K562 (cell line): ENCODE measurements at regions not wholly inside any gene's neighbourhood (a gene's known extent, or its start where the extent isn't known, plus 50 kb on each side); places are given as distances from the start of the nearest gene placed in this dataset.

Experiments
- ATAC-seq: fragments of 200-7000 bp; cut with Tn5 transposase; 3 replicates; pipeline ENCODE4 v1.9.1; 2020; ENCODE audit warnings: moderate library complexity
- BruUV-seq: library from RNA; stranded (reverse); fragments of 400-500 nt; replicated peaks from 2 replicates; lab custom pipeline; 2021; lab: Mats Ljungman, UMichigan
- CTCF ChIA-PET: fragments of 300-600 bp; formaldehyde crosslinking; extraction: SDS; loops from one replicate; lab custom pipeline; 2021; ENCODE audit warnings: low intra/inter-chr PET ratio; lab: Yijun Ruan, JAX
- POLR2A ChIA-PET: fragments of 300-600, 350-650 bp; sonication (Branson Sonifier 250); formaldehyde crosslinking; extraction: SDS; loops from one replicate; lab custom pipeline; 2021; ENCODE audit warnings: antibody characterized with exemption, inconsistent platforms; lab: Yijun Ruan, JAX
- DNase-seq, 4 experiments: peaks; one replicate each; pipeline versions ENCODE4 v3.0.0 to v3.0.0-alpha.2; 2011 to 2018; ENCODE audit warnings: low spot score in 3 of 4, mixed read lengths in 3 of 4; ENCODE audit errors: extremely low read depth in 1 of 4
- FAIRE-seq: peaks from 2 replicates; lab custom pipeline; 2011; peaks lifted over from hg19 to GRCh38; lab: Jason Lieb, UNC
- H2AFZ ChIP-seq: 2 replicates; pipeline ENCODE4 v1.6.0; 2011; ENCODE audit warnings: low read depth, low read length, control low read depth, inconsistent platforms
- H3K27ac ChIP-seq: fragments of 200-600 bp; 3 replicates; pipeline ENCODE4 v1.8.0; 2011; ENCODE audit warnings: low read depth, mild to moderate bottlenecking, control low read depth, inconsistent platforms, low read length, moderate library complexity, mixed read lengths; ENCODE audit errors: extremely low read depth
- H3K27me3 ChIP-seq, 2 experiments: fragments of 300-600 bp in 1 of 2; 2 replicates in 1 of 2; 3 replicates in 1 of 2; pipeline versions ENCODE4 v1.6.0 to v1.8.0; 2011; ENCODE audit warnings: inconsistent platforms in 2 of 2, low read length in 2 of 2, mild to moderate bottlenecking in 1 of 2, mixed read lengths in 1 of 2, moderate library complexity in 1 of 2; ENCODE audit not compliant: control insufficient read depth in 2 of 2, insufficient read depth in 2 of 2
- H3K36me3 ChIP-seq: fragments of 300-600 bp; 3 replicates; pipeline ENCODE4 v1.8.0; 2011; ENCODE audit warnings: mild to moderate bottlenecking, low read length, inconsistent platforms; ENCODE audit not compliant: control insufficient read depth, insufficient read depth
- H3K4me1 ChIP-seq, 2 experiments: fragments of 200-600 bp in 1 of 2; replicated peaks in 1 of 2; 2 replicates in 1 of 2; 3 replicates in 1 of 2; pipeline versions ENCODE4 v1.5.1 to v1.8.0; 2011; ENCODE audit warnings: inconsistent platforms in 2 of 2, low read length in 2 of 2, mild to moderate bottlenecking in 1 of 2, mixed read lengths in 1 of 2, moderate library complexity in 1 of 2; ENCODE audit not compliant: control insufficient read depth in 2 of 2, insufficient read depth in 2 of 2
- H3K4me2 ChIP-seq: 2 replicates; pipeline ENCODE4 v1.6.1; 2011; ENCODE audit warnings: low read length, control low read depth, inconsistent platforms, mixed read lengths; ENCODE audit not compliant: insufficient read depth
- H3K4me3 ChIP-seq: fragments of 200-600 bp; sonication (generic), shearing (Covaris generic); 2 replicates; pipeline ENCODE4 v1.5.1; 2016; ENCODE audit warnings: control low read depth, inconsistent platforms
- H3K79me2 ChIP-seq: fragments of 200-600 bp; 3 replicates; pipeline ENCODE4 v1.8.0; 2011; ENCODE audit warnings: low read length, inconsistent platforms; ENCODE audit not compliant: control insufficient read depth, insufficient read depth
- H3K9ac ChIP-seq, 2 experiments: 2 replicates each; pipeline versions ENCODE4 v1.6.0 to v1.6.1; 2011; ENCODE audit warnings: low read depth in 2 of 2, low read length in 2 of 2, control low read depth in 1 of 2, inconsistent platforms in 1 of 2, mild to moderate bottlenecking in 1 of 2, mixed read lengths in 1 of 2; ENCODE audit not compliant: insufficient read depth in 1 of 2
- H3K9me1 ChIP-seq: one replicate; pipeline ENCODE4 v1.6.0; 2011; ENCODE audit warnings: inconsistent platforms, mild to moderate bottlenecking, low read length, moderate library complexity; ENCODE audit not compliant: control insufficient read depth, insufficient read depth
- H3K9me3 ChIP-seq: replicated peaks from 2 replicates; pipeline ENCODE4 v1.5.1; 2011; ENCODE audit warnings: low read depth, low read length, inconsistent platforms; ENCODE audit not compliant: control insufficient read depth, insufficient read depth
- H4K20me1 ChIP-seq: replicated peaks from 2 replicates; pipeline ENCODE4 v1.6.1; 2011; ENCODE audit warnings: low read length, inconsistent platforms, mixed read lengths; ENCODE audit not compliant: control insufficient read depth, insufficient read depth
- ARID1B ChIP-seq: fragments of 450-650 bp; IDR thresholded peaks from 2 replicates; pipeline ENCODE4 v1.6.1; 2016; ENCODE audit warnings: antibody characterized with exemption, mild to moderate bottlenecking, inconsistent platforms
- CBX3 ChIP-seq, 2 experiments: IDR thresholded peaks; 1 replicate in 1 of 2; 2 replicates in 1 of 2; pipeline ENCODE4 v1.6.1; 2012; ENCODE audit warnings: inconsistent platforms in 2 of 2, low read length in 2 of 2, borderline replicate concordance in 1 of 2, control low read depth in 1 of 2
- GATAD2A ChIP-seq: fragments of 450-650 bp; IDR thresholded peaks from 2 replicates; pipeline ENCODE4 v1.6.1; 2017
- MAZ ChIP-seq, 2 experiments: fragments of 450-650 bp in 1 of 2; sonication (generic) in 1 of 2; formaldehyde crosslinking; IDR thresholded peaks in 1 of 2; conservative IDR thresholded peaks in 1 of 2; 2 replicates each; pipeline versions ENCODE4 v1.4.0 to v1.5.0; 2020; ENCODE audit warnings: mild to moderate bottlenecking in 1 of 2, missing genetic modification reagents in 1 of 2
- NRF1 ChIP-seq, 2 experiments: fragments of 450-650 bp; IDR thresholded peaks in 1 of 2; conservative IDR thresholded peaks in 1 of 2; 2 replicates each; pipeline ENCODE4 v1.6.1; 2014; ENCODE audit warnings: mild to moderate bottlenecking in 2 of 2
- SREBF2 ChIP-seq: sonication (generic); formaldehyde crosslinking; IDR thresholded peaks from 2 replicates; pipeline ENCODE4 v1.4.0; 2020; ENCODE audit warnings: mild to moderate bottlenecking, missing genetic modification reagents
- STAG1 ChIP-seq: sonication (generic); formaldehyde crosslinking; IDR thresholded peaks from 2 replicates; pipeline ENCODE4 v1.5.0; 2020; ENCODE audit warnings: missing genetic modification reagents, borderline replicate concordance
- STAT5B ChIP-seq: fragments of 250-450 bp; sonication (Bioruptor Pico); IDR thresholded peaks from 2 replicates; pipeline ENCODE4 v1.8.0; 2021; ENCODE audit warnings: mild to moderate bottlenecking, inconsistent platforms
- ZNF274 ChIP-seq: IDR thresholded peaks from 2 replicates; pipeline ENCODE4 v1.6.1; 2011; ENCODE audit warnings: low read depth, mild to moderate bottlenecking, low read length, moderate library complexity, borderline replicate concordance
- WGBS: fragments of 100-300 bp; shearing (Covaris generic); methylation state at CpG from one replicate; pipeline ENCODE4 v1.1.6; 2016; ENCODE audit warnings: low coverage, mixed read lengths; ENCODE audit not compliant: insufficient coverage; ENCODE audit errors: missing lambda C conversion rate; 5-methylcytosine and 5-hydroxymethylcytosine counted together
- in situ Hi-C: fragments of 300-500 bp; cut with MboI; formaldehyde crosslinking; loops from 4 replicates; pipeline ENCODE4 v1.15.0; 2018; ENCODE audit warnings: inconsistent platforms, mixed read lengths
- intact Hi-C: fragments of 100-400 bp; cut with micrococcal nuclease; formaldehyde crosslinking; loops from 2 replicates; pipeline ENCODE4 v1.14.2; 2022

GRCh38 chr2:47686018-47686417 is 96.9 kb upstream of the MSH6 start:
- TF ChIP-seq CBX3 (IDR thresholded peaks at IDR 0.05; ENCODE audit: borderline replicate concordance in 1 of 2, low read length in 2 of 2) (no peak), STAG1 (no peak), MAZ (CRISPR knock-in tag; conservative IDR thresholded peaks at IDR 0.05 in 1 of 2, IDR thresholded peaks at IDR 0.05 in 1 of 2) (no peak), STAT5B (CRISPR knock-in tag) (no peak), SREBF2 (CRISPR knock-in tag) (no peak), GATAD2A (no peak), NRF1 (conservative IDR thresholded peaks at IDR 0.05 in 1 of 2, IDR thresholded peaks at IDR 0.05 in 1 of 2) (no peak), ZNF274 (no peak), ARID1B (no peak)
- no peaks in the 10 kb centered on the region for H3K79me2 ChIP-seq
- no peaks in the 10 kb centered on the region for H3K4me1 ChIP-seq
- BruUV-seq, result no TSS peak
- no peak overlapping the region for H3K4me2 ChIP-seq
- H3K9me3 ChIP-seq, result no peaks in the 10 kb centered on the region
- H4K20me1 ChIP-seq, result no peaks in the 10 kb centered on the region; the same call in 1 of the 2 replicates
- H3K27ac ChIP-seq, result no peak overlapping the region
- H3K9ac ChIP-seq, result no peak overlapping the region
- no peaks in the 10 kb centered on the region for H3K9me1 ChIP-seq
- peaks cover 0 to 12% of the 10 kb centered on the region in 2 experiments; a peak in 3 of 5 replicates for H3K27me3 ChIP-seq
- H3K36me3 ChIP-seq, result no peaks in the 10 kb centered on the region
- intact Hi-C loops (no loop called here), in situ Hi-C loops (no loop called here)
- FAIRE-seq (no peak), DNase-seq (no peak), ATAC-seq (no peak)
- H2AFZ ChIP-seq, result no peak overlapping the region
- POLR2A ChIA-PET, result interaction anchor here (0.9 kb wide), 1 partner anchor 17 kb away, joined by 4 read pairs; no protein-coding TSS in a partner anchor
- WGBS, result 3% methylated on average over 5 of the region's 5 CpGs
- CTCF ChIA-PET, result no interaction called here
- H3K4me3 ChIP-seq, result no peak overlapping the region
